MV-4-11 (cell line): ENCODE measurements at regions not wholly inside any gene's neighbourhood (a gene's known extent, or its start where the extent isn't known, plus 50 kb on each side); places are given as distances from the start of the nearest gene placed in this dataset.
"Not testable (repeated sequence)": the region's sequence is repeated elsewhere in the genome, so short reads cannot be mapped to it uniquely, and the experiment has no call there.

ENCODE experiments used
- DNase-seq: peaks from one replicate; lab custom pipeline; 2025; lab: John Stamatoyannopoulos, UW

GRCh38 chr2:83969085-83969484, 490.0 kb downstream of the SUCLG1 start:
- no peak for DNase-seq

DNA sequence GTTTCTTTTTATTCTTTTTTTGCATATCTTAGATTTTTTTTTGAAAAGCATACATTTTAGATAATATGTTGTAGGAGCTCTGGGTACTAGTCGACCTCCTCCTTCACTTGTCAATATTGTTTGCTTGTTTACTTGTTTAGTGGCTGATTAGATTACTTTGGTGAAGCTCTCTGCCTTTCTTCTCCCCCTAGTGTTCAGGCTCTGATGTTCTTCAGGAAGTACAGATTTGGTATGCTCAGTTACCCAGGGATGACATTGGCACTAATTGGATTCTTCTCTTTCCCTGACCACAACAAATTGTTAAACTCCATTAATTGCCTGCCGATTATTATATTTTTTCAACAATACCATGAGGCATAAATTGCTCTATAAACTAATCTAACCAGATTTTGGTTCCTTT, 491.2 kb downstream of the SUCLG1 start:
- DNase-seq: no peak

DNA sequence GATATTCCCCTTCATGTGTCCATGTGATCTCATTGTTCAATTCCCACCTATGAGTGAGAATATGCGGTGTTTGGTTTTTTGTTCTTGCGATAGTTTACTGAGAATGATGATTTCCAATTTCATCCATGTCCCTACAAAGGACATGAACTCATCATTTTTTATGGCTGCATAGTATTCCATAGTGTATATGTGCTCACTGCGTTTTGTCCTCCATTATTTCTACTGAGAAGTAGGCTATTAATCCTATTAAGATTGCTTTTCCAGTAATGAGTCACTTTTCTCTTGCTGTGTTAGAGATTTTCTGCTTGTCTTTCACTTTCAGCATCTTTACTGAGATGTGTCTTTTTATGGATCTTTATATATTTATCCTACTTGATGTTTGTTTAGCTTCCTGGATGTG, 492.1 kb downstream of the SUCLG1 start:
- not testable (repeated sequence) for DNase-seq

DNA sequence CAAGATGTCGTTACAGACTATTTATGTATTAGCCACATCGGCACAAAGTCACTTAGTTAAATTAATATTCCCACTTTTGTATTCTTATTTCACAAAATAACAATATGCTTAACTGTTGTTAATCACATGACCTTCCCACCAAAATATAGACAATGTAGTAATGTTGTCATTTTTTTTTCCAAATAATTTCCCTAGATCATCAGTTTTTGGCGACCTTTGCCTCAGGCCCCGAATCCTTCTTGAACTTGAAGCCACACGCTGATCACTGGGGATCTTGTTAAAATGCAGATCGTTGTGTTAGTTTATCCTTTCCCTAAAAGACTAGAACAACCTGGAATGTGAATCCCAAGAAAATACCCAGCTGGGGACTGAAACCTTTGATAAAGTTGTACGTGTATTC, 497.6 kb downstream of the SUCLG1 start:
- DNase-seq: no peak

GRCh38 chr2:83960371-83960770, 498.7 kb downstream of the SUCLG1 start:
- DNase-seq: no peak

DNA sequence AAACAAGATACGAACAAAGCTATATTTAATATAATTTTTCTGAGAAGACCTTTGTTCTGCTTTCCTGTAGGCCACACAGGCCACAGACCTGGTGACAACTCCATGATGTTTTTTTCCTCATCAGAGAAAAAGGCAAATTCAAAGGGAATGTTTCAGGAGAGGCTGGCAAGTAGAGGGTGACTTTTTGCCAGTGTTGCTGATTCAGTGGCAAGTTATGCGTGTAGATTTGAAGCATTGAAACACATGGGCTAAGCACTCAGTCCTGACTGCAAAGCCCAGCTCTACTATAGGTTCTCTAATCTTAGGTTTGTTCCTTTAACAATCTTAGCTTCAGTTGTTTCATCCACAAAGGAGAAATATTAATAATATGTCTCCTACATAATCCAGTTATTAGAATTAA, 499.8 kb downstream of the SUCLG1 start:
- no peak for DNase-seq

- DNase-seq: no peak
These were observed 502.1 kb downstream of the SUCLG1 start for GRCh38 chr2:83956991-83957390.

DNA sequence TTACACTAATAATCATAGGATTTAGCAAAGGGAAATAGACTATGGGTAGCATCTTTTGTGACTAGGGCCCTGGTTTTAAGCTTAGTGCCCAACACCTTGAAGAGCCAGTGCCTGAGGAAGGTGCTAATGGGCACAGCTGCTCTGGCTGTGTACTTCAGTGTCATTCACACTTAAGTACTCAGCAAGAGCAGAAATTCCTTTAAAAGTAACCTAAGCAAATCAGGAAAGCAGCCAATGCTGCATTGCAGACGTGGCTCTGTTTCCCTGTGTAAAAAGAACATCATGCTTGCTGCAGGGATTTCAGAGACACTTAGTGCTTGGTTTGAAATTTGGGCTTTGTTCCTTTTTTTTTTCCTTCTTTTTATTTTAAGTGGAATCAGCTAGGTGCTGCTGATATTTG, 505.4 kb downstream of the SUCLG1 start:
- no peak for DNase-seq

- DNase-seq: no peak
These were observed 507.6 kb downstream of the SUCLG1 start for GRCh38 chr2:83951378-83951947.

DNA sequence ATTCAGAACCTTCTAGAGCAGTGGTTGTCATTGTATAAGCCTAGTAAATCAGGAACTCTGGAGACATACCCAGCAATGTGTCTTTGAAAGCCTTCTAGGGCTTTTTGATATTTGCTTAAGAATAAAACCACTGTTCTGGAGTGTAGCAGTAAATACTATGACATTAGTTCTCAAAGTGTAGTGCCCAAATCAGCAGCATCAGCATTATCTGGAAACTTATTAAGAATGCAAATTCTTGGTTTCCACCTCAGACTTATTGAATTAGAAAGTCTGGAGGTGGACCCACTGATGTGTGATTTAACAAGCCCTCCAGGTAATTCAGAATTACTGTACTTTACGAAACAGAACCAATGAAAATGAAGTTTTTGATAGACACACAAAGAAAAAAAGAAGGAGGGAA, 509.7 kb downstream of the SUCLG1 start:
- no peak for DNase-seq

DNA sequence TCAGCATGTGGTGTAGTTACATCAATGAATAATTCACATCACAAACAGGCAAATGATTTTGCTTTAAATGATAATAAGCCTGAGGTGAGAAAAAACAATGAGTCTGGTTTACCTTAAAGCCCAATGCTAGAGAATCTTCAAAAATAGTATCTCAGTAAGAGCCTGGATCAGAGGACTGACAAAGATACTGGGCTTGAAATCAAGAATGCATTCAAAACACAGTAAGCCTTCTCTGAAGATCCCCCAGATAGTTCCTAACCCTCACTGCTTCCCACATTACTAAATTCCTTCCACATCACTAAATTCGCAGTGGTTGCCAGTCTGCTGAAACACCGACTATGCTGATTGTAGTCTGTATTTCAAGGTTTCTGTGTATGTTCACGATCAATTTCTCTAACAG, 514.9 kb downstream of the SUCLG1 start:
- no peak for DNase-seq

DNA sequence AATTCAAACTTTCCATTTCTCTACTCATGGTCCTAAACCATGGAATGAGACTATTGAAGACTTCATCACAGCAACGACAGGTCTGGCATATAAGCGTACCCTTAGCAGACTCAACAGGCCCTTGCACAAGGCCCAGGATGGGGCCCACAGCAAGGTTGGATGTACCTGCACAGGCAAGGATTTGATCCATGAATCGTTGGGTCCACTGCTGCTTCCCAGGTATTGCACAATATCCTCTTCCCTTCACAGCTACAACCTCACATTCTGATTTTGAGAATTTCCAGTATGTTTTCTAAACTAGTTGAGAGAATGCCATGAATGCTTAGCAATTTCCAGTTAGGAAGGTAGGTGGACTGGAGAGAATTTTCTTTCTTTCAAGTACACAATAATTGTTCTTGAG, 515.8 kb downstream of the SUCLG1 start:
- no peak for DNase-seq

DNA sequence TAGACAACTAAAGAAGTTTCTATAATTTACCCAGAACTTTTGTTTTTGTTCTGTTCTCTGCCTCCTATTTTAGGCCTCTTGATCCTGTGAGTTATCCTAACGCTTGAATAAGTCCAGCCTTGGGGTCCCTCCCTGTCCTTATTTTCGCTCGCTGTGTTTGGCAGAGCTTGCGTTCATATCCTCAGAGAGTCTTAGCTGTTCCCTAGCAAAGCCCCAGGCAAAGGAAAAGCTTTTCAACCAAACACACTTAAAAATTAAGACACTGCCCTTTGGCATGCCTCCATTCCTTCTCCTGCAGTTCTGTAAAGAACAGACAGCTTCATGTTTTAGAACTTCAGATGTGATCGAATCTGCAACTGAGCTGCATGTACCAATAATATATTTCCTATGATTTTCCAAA, 517.2 kb downstream of the SUCLG1 start:
- DNase-seq: no peak

DNA sequence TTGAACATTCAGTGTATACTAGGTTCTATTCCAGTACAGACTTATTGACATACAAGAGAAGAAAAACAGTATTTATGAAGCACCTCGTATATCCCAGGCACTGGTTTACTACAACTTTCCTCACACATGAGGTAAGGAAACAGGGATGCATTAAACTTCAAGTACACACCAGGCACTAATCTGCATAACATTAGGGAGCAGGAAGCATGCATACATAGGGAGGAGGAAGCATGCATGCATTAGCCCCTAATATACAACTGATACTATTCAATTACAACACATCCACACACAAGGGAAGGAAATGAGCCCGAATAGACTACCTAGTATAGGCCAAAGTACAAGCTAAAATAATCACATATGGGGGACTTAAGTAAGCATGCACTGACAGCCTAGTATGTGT, 525.3 kb downstream of the SUCLG1 start:
- no peak for DNase-seq

- DNase-seq: no peak
These were observed 535.5 kb downstream of the SUCLG1 start for GRCh38 chr2:83923531-83923930.

GRCh38 chr2:83916559-83916958, 542.5 kb downstream of the SUCLG1 start:
- DNase-seq: no peak

GRCh38 chr2:83915381-83915780, 543.7 kb downstream of the SUCLG1 start:
- no peak for DNase-seq

DNA sequence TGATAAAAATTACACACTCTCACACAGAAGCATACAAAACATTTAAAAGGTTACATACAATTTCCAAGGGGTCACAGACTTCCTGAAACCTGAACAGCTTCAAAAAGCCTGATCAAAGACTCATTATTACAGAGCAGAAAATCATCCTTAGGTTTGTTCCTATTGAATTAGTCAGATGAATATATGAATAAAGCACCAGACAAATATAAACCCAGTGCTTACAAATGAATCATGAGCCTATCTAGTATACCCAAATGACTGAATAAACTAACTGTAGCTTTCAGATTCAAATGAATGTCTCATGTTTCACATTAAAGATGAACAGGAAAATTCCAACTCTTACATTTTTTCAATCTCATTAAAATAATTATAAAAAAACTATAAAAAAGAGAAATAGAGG, 550.3 kb downstream of the SUCLG1 start:
- DNase-seq: no peak

GRCh38 chr2:83901317-83901716, 557.8 kb downstream of the SUCLG1 start:
- DNase-seq: no peak

- DNase-seq: no peak
These were observed 558.2 kb downstream of the SUCLG1 start for GRCh38 chr2:83900862-83901261.

DNA sequence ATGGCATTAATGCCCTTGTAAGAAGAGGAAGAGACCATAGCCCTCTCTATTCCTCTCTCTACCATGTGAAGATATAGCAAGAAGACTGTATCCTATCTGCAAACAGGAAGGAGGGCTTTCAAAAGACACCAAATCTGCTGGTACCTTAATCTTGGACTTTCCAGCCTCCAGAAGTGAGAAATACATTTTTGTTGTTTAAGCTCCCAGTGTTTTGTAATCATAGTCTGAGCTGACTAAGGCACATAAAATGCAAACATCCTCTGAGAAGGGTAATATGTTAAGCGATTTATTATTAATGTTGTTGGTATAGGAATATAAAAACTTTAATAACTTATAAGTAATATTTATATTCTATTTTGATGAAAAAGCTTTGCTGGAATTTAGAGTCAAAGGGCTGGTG, 559.8 kb downstream of the SUCLG1 start:
- DNase-seq: no peak

DNA sequence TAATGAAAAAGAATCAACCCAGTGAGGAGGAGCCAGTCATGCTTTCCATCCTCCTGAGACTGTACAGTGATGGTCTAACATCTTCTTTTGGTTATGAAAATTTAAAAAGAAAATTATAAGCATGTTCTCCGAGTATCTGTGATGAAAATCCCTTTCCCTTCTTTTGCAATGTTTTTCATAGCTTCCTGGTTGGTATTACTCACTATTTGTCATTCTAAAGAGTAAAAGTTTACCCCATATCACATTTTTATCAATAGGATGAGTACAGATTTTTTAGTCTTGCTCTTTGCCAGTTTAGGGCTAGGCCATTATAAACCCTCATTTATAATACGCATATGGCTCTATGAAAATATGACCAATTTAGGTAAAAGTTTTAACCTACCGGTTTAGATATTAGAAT, 564.1 kb downstream of the SUCLG1 start:
- no peak for DNase-seq

- DNase-seq: no peak
These were observed 571.3 kb downstream of the SUCLG1 start for GRCh38 chr2:83887757-83888156.

GRCh38 chr2:83879127-83879526, 580.0 kb downstream of the SUCLG1 start:
- no peak for DNase-seq

DNA sequence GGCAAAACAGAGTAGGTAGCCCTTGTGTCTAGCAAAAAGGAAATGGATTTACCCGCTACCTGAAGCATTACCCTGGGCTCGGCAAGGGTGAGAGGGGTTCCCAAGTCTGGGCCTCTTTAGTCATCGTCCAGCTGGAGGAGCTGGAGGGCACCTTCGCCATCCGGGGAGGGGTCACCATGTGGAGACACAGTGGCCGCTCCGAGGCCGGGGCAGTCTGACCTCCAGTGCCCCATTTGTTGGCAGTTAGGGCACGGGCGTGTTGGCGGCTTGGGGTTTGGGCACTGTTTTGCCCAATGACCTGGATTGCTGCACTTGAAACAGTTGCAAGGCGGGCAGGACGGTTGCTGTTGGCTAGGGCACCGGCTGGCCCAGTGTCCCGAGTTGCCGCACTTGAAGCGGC, 581.8 kb downstream of the SUCLG1 start:
- DNase-seq: not testable (repeated sequence)
